GM12878 (cell line): ENCODE measurements at regions not wholly inside any gene's neighbourhood (a gene's known extent, or its start where the extent isn't known, plus 50 kb on each side); places are given as distances from the start of the nearest gene placed in this dataset.

ENCODE experiments used
- ATAC-seq: fragments of 200-7000 bp; cut with Tn5 transposase; 3 replicates; pipeline ENCODE4 v1.9.1; 2020; ENCODE audit warnings: mild to moderate bottlenecking, moderate library complexity
- BruUV-seq: library from RNA; stranded (reverse); fragments of 400-500 nt; replicated peaks from 2 replicates; lab custom pipeline; 2021; lab: Mats Ljungman, UMichigan
- CTCF ChIA-PET: fragments of 300-600 bp; sonication (Branson Sonifier 250); formaldehyde crosslinking; extraction: SDS; loops from one replicate; lab custom pipeline; 2021; ENCODE audit warnings: inconsistent platforms; lab: Yijun Ruan, JAX
- POLR2A ChIA-PET: fragments of 350-600 bp; formaldehyde crosslinking; extraction: SDS; loops from one replicate; lab custom pipeline; 2021; ENCODE audit warnings: inconsistent platforms; lab: Charles Lee
- RAD21 ChIA-PET: fragments of 300-600 bp; sonication (Branson Sonifier 250); formaldehyde crosslinking; loops from one replicate; lab custom pipeline; 2023; ENCODE audit warnings: antibody characterized with exemption; ENCODE audit not compliant: unreplicated experiment; lab: Charles Lee
- SMC1A ChIA-PET: fragments of 300-600 bp; sonication (Branson Sonifier 250); formaldehyde crosslinking; loops from one replicate; lab custom pipeline; 2023; ENCODE audit not compliant: unreplicated experiment, uncharacterized antibody; lab: Charles Lee
- DNase-seq: peaks from one replicate; pipeline ENCODE4 v3.0.0-alpha.2; 2011; ENCODE audit warnings: low read depth, low spot score
- FAIRE-seq: peaks from 3 replicates; lab custom pipeline; 2011; peaks lifted over from hg19 to GRCh38; lab: Jason Lieb, UNC
- H2AFZ ChIP-seq: 2 replicates; pipeline ENCODE4 v1.6.0; 2011; ENCODE audit warnings: low read depth, low read length, control low read depth; ENCODE audit not compliant: control insufficient read depth
- H3K27ac ChIP-seq: 2 replicates; pipeline ENCODE4 v1.5.1; 2011; ENCODE audit warnings: control low read depth; ENCODE audit not compliant: control insufficient read depth, insufficient read depth
- H3K27me3 ChIP-seq, 2 experiments: replicated peaks in 1 of 2; 2 replicates each; pipeline versions ENCODE4 v1.6.0 to v1.6.1; 2011; ENCODE audit warnings: low read length in 1 of 2; ENCODE audit not compliant: control insufficient read depth in 2 of 2, insufficient read depth in 2 of 2
- H3K36me3 ChIP-seq, 2 experiments: 2 replicates each; pipeline ENCODE4 v1.5.1; 2011; ENCODE audit warnings: low read length in 1 of 2; ENCODE audit not compliant: control insufficient read depth in 2 of 2, insufficient read depth in 2 of 2
- H3K4me1 ChIP-seq: 2 replicates; pipeline ENCODE4 v1.6.1; 2011; ENCODE audit warnings: mild to moderate bottlenecking, low read length, moderate library complexity, mixed read lengths; ENCODE audit not compliant: control insufficient read depth, insufficient read depth
- H3K4me2 ChIP-seq: 2 replicates; pipeline ENCODE4 v1.6.0; 2011; ENCODE audit warnings: control low read depth; ENCODE audit not compliant: control insufficient read depth, insufficient read depth
- H3K4me3 ChIP-seq: fragments of 200-600 bp; sonication (generic); 2 replicates; pipeline ENCODE4 v1.5.1; 2016
- H3K79me2 ChIP-seq: 2 replicates; pipeline ENCODE4 v1.6.0; 2011; ENCODE audit warnings: low read length; ENCODE audit not compliant: control insufficient read depth, insufficient read depth
- H3K9ac ChIP-seq: 2 replicates; pipeline ENCODE4 v1.8.0; 2011; ENCODE audit warnings: low read length, control low read depth, mixed read lengths; ENCODE audit not compliant: control insufficient read depth, insufficient read depth
- H3K9me3 ChIP-seq: replicated peaks from 3 replicates; pipeline ENCODE4 v1.5.1; 2011; ENCODE audit warnings: mild to moderate bottlenecking, low read length; ENCODE audit not compliant: control insufficient read depth, insufficient read depth
- H4K20me1 ChIP-seq: 2 replicates; pipeline ENCODE4 v1.6.0; 2011; ENCODE audit not compliant: control insufficient read depth, insufficient read depth
- BCL11A ChIP-seq: IDR thresholded peaks from 2 replicates; pipeline ENCODE4 v1.6.1; 2011; ENCODE audit warnings: low read depth, low read length
- BRCA1 ChIP-seq: IDR thresholded peaks from 2 replicates; pipeline ENCODE4 v1.6.1; 2011; ENCODE audit warnings: low read depth, low read length, improper control_type of control experiment
- DPF2 ChIP-seq: fragments of 450-650 bp; IDR thresholded peaks from 2 replicates; pipeline ENCODE4 v1.6.1; 2017; ENCODE audit warnings: mild to moderate bottlenecking
- HDAC2 ChIP-seq: fragments of 200-600 bp; sonication (generic); IDR thresholded peaks from 2 replicates; pipeline ENCODE4 v1.6.1; 2017
- HDAC6 ChIP-seq: fragments of 200-600 bp; sonication (generic); IDR thresholded peaks from one replicate; pipeline ENCODE4 v1.8.0; 2017; ENCODE audit warnings: antibody characterized with exemption; ENCODE audit not compliant: unreplicated experiment
- IKZF1 ChIP-seq: fragments of 450-650 bp; conservative IDR thresholded peaks from 2 replicates; pipeline ENCODE4 v1.6.1; 2017; ENCODE audit warnings: antibody characterized with exemption, mild to moderate bottlenecking
- JUNB ChIP-seq: IDR thresholded peaks from 2 replicates; pipeline ENCODE4 v1.6.1; 2016; ENCODE audit warnings: antibody characterized with exemption, mild to moderate bottlenecking
- MEF2B ChIP-seq: fragments of 450-650 bp; IDR thresholded peaks from 2 replicates; pipeline ENCODE4 v1.6.1; 2018; ENCODE audit warnings: mild to moderate bottlenecking, moderate library complexity; ENCODE audit not compliant: partially characterized antibody, poor library complexity, severe bottlenecking
- NFYA ChIP-seq: IDR thresholded peaks from 2 replicates; pipeline ENCODE4 v1.6.1; 2011; ENCODE audit warnings: low read depth, mild to moderate bottlenecking, low read length, improper control_type of control experiment, borderline replicate concordance
- PAX8 ChIP-seq: fragments of 450-650 bp; IDR thresholded peaks from 2 replicates; pipeline ENCODE4 v1.6.1; 2017; ENCODE audit warnings: mild to moderate bottlenecking, moderate library complexity
- PML ChIP-seq: IDR thresholded peaks from 2 replicates; pipeline ENCODE4 v1.6.1; 2012; ENCODE audit warnings: low read length, inconsistent platforms
- SIN3A ChIP-seq: IDR thresholded peaks from 2 replicates; pipeline ENCODE4 v1.6.1; 2012; ENCODE audit warnings: low read depth, low read length, improper control_type of control experiment
- SMAD1 ChIP-seq: fragments of 450-650 bp; IDR thresholded peaks from 2 replicates; pipeline ENCODE4 v1.6.1; 2018; ENCODE audit warnings: mild to moderate bottlenecking, low read depth; ENCODE audit not compliant: partially characterized antibody
- SMARCA5 ChIP-seq: fragments of 450-650 bp; IDR thresholded peaks from 2 replicates; pipeline ENCODE4 v1.6.1; 2017; ENCODE audit warnings: mild to moderate bottlenecking
- ZNF24 ChIP-seq: fragments of 450-650 bp; IDR thresholded peaks from 2 replicates; pipeline ENCODE4 v1.6.1; 2017; ENCODE audit warnings: antibody characterized with exemption, mild to moderate bottlenecking
- WGBS: methylation state at CpG from one replicate; pipeline ENCODE4 v1.1.6; 2016; ENCODE audit warnings: low lambda C conversion rate; ENCODE audit not compliant: insufficient replicate concordance, insufficient coverage; ENCODE audit errors: missing lambda C conversion rate; 5-methylcytosine and 5-hydroxymethylcytosine counted together
- in situ Hi-C: fragments of 300-500 bp; cut with MboI; formaldehyde crosslinking; loops from 9 replicates; pipeline ENCODE4 v1.14.3; 2018; ENCODE audit warnings: mixed read lengths
- intact Hi-C: fragments of 100-400 bp; cut with micrococcal nuclease; formaldehyde crosslinking; loops from one replicate; pipeline ENCODE4 v1.14.2; 2022; ENCODE audit not compliant: unreplicated experiment
- TF ChIP-seq, protein P1 (sequence below): fragments of 450-650 bp; IDR thresholded peaks from 2 replicates; pipeline ENCODE4 v1.6.1; 2016; ENCODE audit warnings: mild to moderate bottlenecking
- TF ChIP-seq, protein P2 (sequence below): IDR thresholded peaks from 2 replicates; pipeline ENCODE4 v1.6.1; 2011; ENCODE audit warnings: borderline replicate concordance, low read depth, mild to moderate bottlenecking, moderate library complexity, mixed read lengths, low read length; ENCODE audit not compliant: insufficient read depth; ENCODE audit errors: extremely low read length
- TF ChIP-seq, protein P3 (sequence below): IDR thresholded peaks from 2 replicates; pipeline ENCODE4 v1.6.1; 2012; ENCODE audit warnings: improper control_type of control experiment, low read depth, low read length; ENCODE audit not compliant: insufficient replicate concordance

DNA sequence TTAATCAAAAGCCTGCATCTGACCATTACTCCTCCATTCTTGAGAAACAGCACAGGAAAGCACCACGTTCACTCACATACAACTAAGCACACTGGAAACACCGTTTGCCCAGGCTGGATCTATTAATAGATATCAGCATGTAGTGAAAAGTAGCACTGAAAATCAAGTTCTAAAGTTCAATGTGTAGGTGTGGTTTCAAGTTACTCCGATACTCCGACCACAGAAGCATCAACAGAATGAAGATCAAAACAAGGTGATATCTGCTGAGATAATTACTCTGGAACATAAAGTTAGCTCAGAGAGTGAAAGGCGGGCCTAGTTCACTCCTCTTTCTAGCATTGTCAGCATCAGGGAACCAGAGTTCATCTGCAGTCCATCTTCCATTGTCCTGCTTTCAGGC is 1367.4 kb upstream of the ACVR2A start (continued):
- TF ChIP-seq, protein P1, sequence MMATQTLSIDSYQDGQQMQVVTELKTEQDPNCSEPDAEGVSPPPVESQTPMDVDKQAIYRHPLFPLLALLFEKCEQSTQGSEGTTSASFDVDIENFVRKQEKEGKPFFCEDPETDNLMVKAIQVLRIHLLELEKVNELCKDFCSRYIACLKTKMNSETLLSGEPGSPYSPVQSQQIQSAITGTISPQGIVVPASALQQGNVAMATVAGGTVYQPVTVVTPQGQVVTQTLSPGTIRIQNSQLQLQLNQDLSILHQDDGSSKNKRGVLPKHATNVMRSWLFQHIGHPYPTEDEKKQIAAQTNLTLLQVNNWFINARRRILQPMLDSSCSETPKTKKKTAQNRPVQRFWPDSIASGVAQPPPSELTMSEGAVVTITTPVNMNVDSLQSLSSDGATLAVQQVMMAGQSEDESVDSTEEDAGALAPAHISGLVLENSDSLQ = peak; percentile 36; the same call in 1 of the 2 replicates
- TF ChIP-seq HDAC2 = no peak
- TF ChIP-seq DPF2 = peak; percentile 48; the same call in 1 of the 2 replicates
- TF ChIP-seq MEF2B = peak; percentile 61

DNA sequence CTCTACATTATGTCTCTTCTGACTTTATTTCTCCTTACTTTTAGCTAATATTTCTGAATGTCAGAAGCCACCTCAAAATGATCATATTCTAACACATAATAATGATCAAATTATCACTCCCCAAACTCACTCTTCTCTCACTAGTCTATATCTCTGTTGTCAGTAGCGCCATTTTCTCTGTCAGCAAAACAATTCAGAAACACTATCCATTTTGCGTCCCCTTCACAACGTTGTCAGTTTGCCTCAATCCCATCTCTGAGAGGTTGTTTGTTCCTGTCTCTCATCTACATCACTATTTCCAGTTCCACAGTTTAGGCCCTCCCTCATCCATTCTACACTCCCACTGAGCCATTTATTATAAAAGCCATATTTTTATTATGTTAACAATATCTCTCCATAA is 1376.3 kb upstream of the ACVR2A start:
- H3K4me1 ChIP-seq = no peaks in the 10 kb centered on the region
- 33% methylated on average over 3 of the region's 3 CpGs for WGBS
- POLR2A ChIA-PET = no interaction called here
- RAD21 ChIA-PET = no interaction called here
- no peak for FAIRE-seq
- H3K4me3 ChIP-seq = no peak overlapping the region
- intact Hi-C loops = no loop called here
- no peak overlapping the region for H3K27ac ChIP-seq
- CTCF ChIA-PET = no interaction called here
- ATAC-seq = no peak
- in situ Hi-C loops = no loop called here
- H3K9me3 ChIP-seq = no peaks in the 10 kb centered on the region
- no peak overlapping the region for H3K9ac ChIP-seq
- no peaks in the 10 kb centered on the region for H3K27me3 ChIP-seq
- no peak overlapping the region for H2AFZ ChIP-seq
- no peaks in the 10 kb centered on the region for H3K36me3 ChIP-seq
- H4K20me1 ChIP-seq = no peaks in the 10 kb centered on the region
- no peaks in the 10 kb centered on the region for H3K79me2 ChIP-seq
- H3K4me2 ChIP-seq = no peak overlapping the region
- no peak for DNase-seq
- SMC1A ChIA-PET = no interaction called here
- BruUV-seq = no TSS peak
- TF ChIP-seq, protein P2, sequence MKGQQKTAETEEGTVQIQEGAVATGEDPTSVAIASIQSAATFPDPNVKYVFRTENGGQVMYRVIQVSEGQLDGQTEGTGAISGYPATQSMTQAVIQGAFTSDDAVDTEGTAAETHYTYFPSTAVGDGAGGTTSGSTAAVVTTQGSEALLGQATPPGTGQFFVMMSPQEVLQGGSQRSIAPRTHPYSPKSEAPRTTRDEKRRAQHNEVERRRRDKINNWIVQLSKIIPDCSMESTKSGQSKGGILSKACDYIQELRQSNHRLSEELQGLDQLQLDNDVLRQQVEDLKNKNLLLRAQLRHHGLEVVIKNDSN = no peak
- TF ChIP-seq, protein P3, sequence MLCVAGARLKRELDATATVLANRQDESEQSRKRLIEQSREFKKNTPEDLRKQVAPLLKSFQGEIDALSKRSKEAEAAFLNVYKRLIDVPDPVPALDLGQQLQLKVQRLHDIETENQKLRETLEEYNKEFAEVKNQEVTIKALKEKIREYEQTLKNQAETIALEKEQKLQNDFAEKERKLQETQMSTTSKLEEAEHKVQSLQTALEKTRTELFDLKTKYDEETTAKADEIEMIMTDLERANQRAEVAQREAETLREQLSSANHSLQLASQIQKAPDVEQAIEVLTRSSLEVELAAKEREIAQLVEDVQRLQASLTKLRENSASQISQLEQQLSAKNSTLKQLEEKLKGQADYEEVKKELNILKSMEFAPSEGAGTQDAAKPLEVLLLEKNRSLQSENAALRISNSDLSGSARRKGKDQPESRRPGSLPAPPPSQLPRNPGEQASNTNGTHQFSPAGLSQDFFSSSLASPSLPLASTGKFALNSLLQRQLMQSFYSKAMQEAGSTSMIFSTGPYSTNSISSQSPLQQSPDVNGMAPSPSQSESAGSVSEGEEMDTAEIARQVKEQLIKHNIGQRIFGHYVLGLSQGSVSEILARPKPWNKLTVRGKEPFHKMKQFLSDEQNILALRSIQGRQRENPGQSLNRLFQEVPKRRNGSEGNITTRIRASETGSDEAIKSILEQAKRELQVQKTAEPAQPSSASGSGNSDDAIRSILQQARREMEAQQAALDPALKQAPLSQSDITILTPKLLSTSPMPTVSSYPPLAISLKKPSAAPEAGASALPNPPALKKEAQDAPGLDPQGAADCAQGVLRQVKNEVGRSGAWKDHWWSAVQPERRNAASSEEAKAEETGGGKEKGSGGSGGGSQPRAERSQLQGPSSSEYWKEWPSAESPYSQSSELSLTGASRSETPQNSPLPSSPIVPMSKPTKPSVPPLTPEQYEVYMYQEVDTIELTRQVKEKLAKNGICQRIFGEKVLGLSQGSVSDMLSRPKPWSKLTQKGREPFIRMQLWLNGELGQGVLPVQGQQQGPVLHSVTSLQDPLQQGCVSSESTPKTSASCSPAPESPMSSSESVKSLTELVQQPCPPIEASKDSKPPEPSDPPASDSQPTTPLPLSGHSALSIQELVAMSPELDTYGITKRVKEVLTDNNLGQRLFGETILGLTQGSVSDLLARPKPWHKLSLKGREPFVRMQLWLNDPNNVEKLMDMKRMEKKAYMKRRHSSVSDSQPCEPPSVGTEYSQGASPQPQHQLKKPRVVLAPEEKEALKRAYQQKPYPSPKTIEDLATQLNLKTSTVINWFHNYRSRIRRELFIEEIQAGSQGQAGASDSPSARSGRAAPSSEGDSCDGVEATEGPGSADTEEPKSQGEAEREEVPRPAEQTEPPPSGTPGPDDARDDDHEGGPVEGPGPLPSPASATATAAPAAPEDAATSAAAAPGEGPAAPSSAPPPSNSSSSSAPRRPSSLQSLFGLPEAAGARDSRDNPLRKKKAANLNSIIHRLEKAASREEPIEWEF = no peak
- no peak for TF ChIP-seq JUNB
- no peak for TF ChIP-seq PAX8
- TF ChIP-seq BRCA1 = no peak
- no peak for TF ChIP-seq SMAD1
- TF ChIP-seq HDAC6 = no peak
- TF ChIP-seq SMARCA5 = no peak
- TF ChIP-seq IKZF1 = no peak
- TF ChIP-seq ZNF24 = no peak
- TF ChIP-seq PML = no peak
- no peak for TF ChIP-seq NFYA
- no peak for TF ChIP-seq BCL11A
- no peak for TF ChIP-seq SIN3A
- TF ChIP-seq HDAC2 = no peak
